Activated B cell treated with CpG ODN at 0.5 μM for 24 hours (primary cell): ENCODE measurements at regions not wholly inside any gene's neighbourhood (a gene's known extent, or its start where the extent isn't known, plus 50 kb on each side); places are given as distances from the start of the nearest gene placed in this dataset.

Experiments
- ATAC-seq: fragments of 200-7000 bp; cut with Tn5 transposase; one replicate; pipeline ENCODE4 v1.10.0; 2021; ENCODE audit warnings: low read depth, mild to moderate bottlenecking, moderate library complexity
- CTCF ChIA-PET: fragments of 350-600 bp; sonication (Branson Sonifier 250); formaldehyde crosslinking; loops from one replicate; lab custom pipeline; 2021; ENCODE audit warnings: antibody characterized with exemption; lab: Charles Lee
- POLR2A ChIA-PET: fragments of 350-600 bp; sonication (Branson Sonifier 250); formaldehyde crosslinking; loops from one replicate; lab custom pipeline; 2021; ENCODE audit warnings: antibody characterized with exemption; lab: Charles Lee
- DNase-seq: peaks from one replicate; pipeline ENCODE4 v3.0.0; 2022
- H3K27ac Mint-ChIP-seq: one replicate; pipeline ENCODE4 v1.8.0; 2020; ENCODE audit warnings: mixed read lengths
- H3K27me3 Mint-ChIP-seq: one replicate; pipeline ENCODE4 v1.8.0; 2021; ENCODE audit warnings: mixed read lengths
- H3K36me3 Mint-ChIP-seq: one replicate; pipeline ENCODE4 v1.8.0; 2021; ENCODE audit warnings: low read depth, mixed read lengths
- H3K4me1 Mint-ChIP-seq: one replicate; pipeline ENCODE4 v1.8.0; 2021; ENCODE audit warnings: mixed read lengths
- H3K4me3 Mint-ChIP-seq: one replicate; pipeline ENCODE4 v1.8.0; 2020; ENCODE audit warnings: mild to moderate bottlenecking, mixed read lengths
- H3K9me3 Mint-ChIP-seq: one replicate; pipeline ENCODE4 v1.8.0; 2020; ENCODE audit warnings: mixed read lengths
- CTCF ChIP-seq: fragments of 200-600 bp; IDR thresholded peaks from one replicate; pipeline ENCODE4 v1.8.0; 2022; ENCODE audit warnings: antibody characterized with exemption, mild to moderate bottlenecking
- intact Hi-C: fragments of 100-400 bp; cut with micrococcal nuclease; formaldehyde crosslinking; loops from one replicate; pipeline ENCODE4 v1.15.1; 2024

GRCh38 chr11:103544874-103545273 is 435.6 kb downstream of the DYNC2H1 start:
- Mint-ChIP-seq H3K4me1 (no peaks in the 10 kb centered on the region), H3K27ac (no peak overlapping the region), H3K9me3 (peaks cover 12% of the 10 kb centered on the region), H3K4me3 (no peak overlapping the region), H3K27me3 (no peaks in the 10 kb centered on the region), H3K36me3 (no peaks in the 10 kb centered on the region)
- ChIA-PET POLR2A (no interaction called here), CTCF (no interaction called here)
- DNase-seq: no peak
- intact Hi-C loops: no loop called here
- no peak for TF ChIP-seq CTCF
- no peak for ATAC-seq

- H3K36me3 Mint-ChIP-seq: no peaks in the 10 kb centered on the region
- POLR2A ChIA-PET: no interaction called here
Observed at GRCh38 chr11:103545551-103545950, 436.3 kb downstream of the DYNC2H1 start.

GRCh38 chr11:103546236-103546635 is 437.0 kb downstream of the DYNC2H1 start:
- ATAC-seq (no peak), DNase-seq (no peak)
- intact Hi-C loops: no loop called here
- Mint-ChIP-seq H3K9me3 (peaks cover 5% of the 10 kb centered on the region), H3K27me3 (no peaks in the 10 kb centered on the region), H3K4me3 (no peak overlapping the region), H3K36me3 (no peaks in the 10 kb centered on the region), H3K27ac (no peak overlapping the region), H3K4me1 (no peaks in the 10 kb centered on the region)
- ChIA-PET CTCF (no interaction called here), POLR2A (no interaction called here)
- TF ChIP-seq CTCF: no peak

More at GRCh38 chr11:103545551-103545950, 436.3 kb downstream of the DYNC2H1 start:
- Mint-ChIP-seq H3K4me1 (no peaks in the 10 kb centered on the region), H3K9me3 (peaks cover 9% of the 10 kb centered on the region), H3K4me3 (no peak overlapping the region), H3K27me3 (no peaks in the 10 kb centered on the region), H3K27ac (no peak overlapping the region)
- intact Hi-C loops: no loop called here
- no peak for DNase-seq
- ATAC-seq: no peak
- TF ChIP-seq CTCF: no peak
- CTCF ChIA-PET: no interaction called here

GRCh38 chr11:103547024-103547423 is 437.8 kb downstream of the DYNC2H1 start:
- no peaks in the 10 kb centered on the region for H3K4me1 Mint-ChIP-seq
- no peak for TF ChIP-seq CTCF
- no peak overlapping the region for H3K27ac Mint-ChIP-seq
- ChIA-PET CTCF (no interaction called here), POLR2A (no interaction called here)
- no peaks in the 10 kb centered on the region for H3K36me3 Mint-ChIP-seq
- no peaks in the 10 kb centered on the region for H3K9me3 Mint-ChIP-seq
- no peak overlapping the region for H3K4me3 Mint-ChIP-seq
- no peaks in the 10 kb centered on the region for H3K27me3 Mint-ChIP-seq
- no peak for ATAC-seq
- intact Hi-C loops: no loop called here
- no peak for DNase-seq

GRCh38 chr11:103547691-103548090 is 438.5 kb downstream of the DYNC2H1 start:
- CTCF ChIA-PET: no interaction called here
- TF ChIP-seq CTCF: no peak
- intact Hi-C loops: no loop called here
- POLR2A ChIA-PET: no interaction called here
- ATAC-seq (no peak), DNase-seq (no peak)
- H3K4me1 Mint-ChIP-seq: no peaks in the 10 kb centered on the region
- no peaks in the 10 kb centered on the region for H3K27me3 Mint-ChIP-seq
- H3K9me3 Mint-ChIP-seq: no peaks in the 10 kb centered on the region
- H3K27ac Mint-ChIP-seq: no peak overlapping the region
- no peaks in the 10 kb centered on the region for H3K36me3 Mint-ChIP-seq
- no peak overlapping the region for H3K4me3 Mint-ChIP-seq
